ENCODE measurements at regions not wholly inside any gene's neighbourhood (a gene's known extent, or its start where the extent isn't known, plus 50 kb on each side); places are given as distances from the start of the nearest gene placed in this dataset.

GRCh38 chr12:83313322-83313721 is 626.6 kb downstream of the TMTC2 start:
- Histone ChIP-seq H3K9me3 (peaks cover 0 to under 1% (median 0%) of the 10 kb centered on the region in 8 donors), H3K4me3 (no peak overlapping the region), H3K4me1 (no peaks in the 10 kb centered on the region), H3K27ac (no peak overlapping the region), H3K36me3 (no peaks in the 10 kb centered on the region), H3K27me3 (replicated peaks in 1 of 7) (no peaks in the 10 kb centered on the region)
- 82 to 93% (median 86%) methylated on average over 2 of the region's 2 CpGs for WGBS, 5 donors
- no peak for TF ChIP-seq POLR2A (IDR thresholded peaks at IDR 0.05)
- no peak for TF ChIP-seq POLR2AphosphoS5 (IDR thresholded peaks at IDR 0.05)
- TF ChIP-seq CTCF (IDR thresholded peaks at IDR 0.05 in 8 of 11, conservative IDR thresholded peaks at IDR 0.05 in 3 of 11) = no peak
- no peak for DNase-seq
- intact Hi-C loops (cut with DNase I; ENCODE audit: low total_unique reads) = no loop called here

GRCh38 chr12:83276904-83277303 is 590.2 kb downstream of the TMTC2 start:
- H3K9me3 ChIP-seq = peaks cover 0 to 22% (median 2%) of the 10 kb centered on the region in 8 donors
- H3K27me3 ChIP-seq (replicated peaks in 1 of 7) = no peaks in the 10 kb centered on the region
- TF ChIP-seq CTCF (IDR thresholded peaks at IDR 0.05 in 8 of 11, conservative IDR thresholded peaks at IDR 0.05 in 3 of 11) (no peak), POLR2A (IDR thresholded peaks at IDR 0.05) (no peak), POLR2AphosphoS5 (IDR thresholded peaks at IDR 0.05) (no peak)
- intact Hi-C loops (cut with DNase I; ENCODE audit: low total_unique reads) = no loop called here
- 92 to 98% (median 93%) methylated on average over 1 of the region's 1 CpG for WGBS, 5 donors
- DNase-seq = no peak
- H3K4me1 ChIP-seq = no peaks in the 10 kb centered on the region
- H3K36me3 ChIP-seq = no peaks in the 10 kb centered on the region
- no peak overlapping the region for H3K27ac ChIP-seq
- no peak overlapping the region for H3K4me3 ChIP-seq

- peaks cover 0 to 34% (median 4%) of the 10 kb centered on the region in 8 donors for H3K9me3 ChIP-seq
- WGBS, 5 donors = 55 to 74% (median 73%) methylated on average over 2 of the region's 2 CpGs
- TF ChIP-seq CTCF (IDR thresholded peaks at IDR 0.05 in 8 of 11, conservative IDR thresholded peaks at IDR 0.05 in 3 of 11) = no peak
- TF ChIP-seq POLR2A (IDR thresholded peaks at IDR 0.05) = no peak
- no peak for TF ChIP-seq POLR2AphosphoS5 (IDR thresholded peaks at IDR 0.05)
- intact Hi-C loops (cut with DNase I; ENCODE audit: low total_unique reads) = no loop called here
- H3K4me1 ChIP-seq = no peaks in the 10 kb centered on the region
- DNase-seq = no peak
- H3K27ac ChIP-seq = no peak overlapping the region
- no peaks in the 10 kb centered on the region for H3K36me3 ChIP-seq
- no peak overlapping the region for H3K4me3 ChIP-seq
- no peaks in the 10 kb centered on the region for H3K27me3 ChIP-seq (replicated peaks in 1 of 7)
These were observed 584.5 kb downstream of the TMTC2 start for GRCh38 chr12:83271201-83271600.

- intact Hi-C loops (cut with DNase I; ENCODE audit: low total_unique reads) = no loop called here
- Histone ChIP-seq H3K9me3 (peaks cover 0 to 16% (median 1%) of the 10 kb centered on the region in 8 donors), H3K36me3 (no peaks in the 10 kb centered on the region), H3K27ac (no peak overlapping the region), H3K4me3 (no peak overlapping the region), H3K27me3 (replicated peaks in 1 of 7) (no peaks in the 10 kb centered on the region), H3K4me1 (no peaks in the 10 kb centered on the region)
- DNase-seq = no peak
- no peak for TF ChIP-seq CTCF (IDR thresholded peaks at IDR 0.05 in 8 of 11, conservative IDR thresholded peaks at IDR 0.05 in 3 of 11)
- no peak for TF ChIP-seq POLR2A (IDR thresholded peaks at IDR 0.05)
- TF ChIP-seq POLR2AphosphoS5 (IDR thresholded peaks at IDR 0.05) = no peak
These were observed 579.1 kb downstream of the TMTC2 start for GRCh38 chr12:83265808-83266207.

All from spleen (tissue), 11 donors.